ENCODE measurements at regions not wholly inside any gene's neighbourhood (a gene's known extent, or its start where the extent isn't known, plus 50 kb on each side); places are given as distances from the start of the nearest gene placed in this dataset.

GRCh38 chr10:57754803-57755202, 512.9 kb downstream of the IPMK start:
- no peak overlapping the region for H3K4me3 ChIP-seq (ENCODE audit: low read depth, low read length)
- TF ChIP-seq CTCF (IDR thresholded peaks at IDR 0.05; ENCODE audit: low read depth, low read length) = no peak

GRCh38 chr10:57743711-57744110, 524.0 kb downstream of the IPMK start:
- TF ChIP-seq CTCF (IDR thresholded peaks at IDR 0.05; ENCODE audit: low read depth, low read length) = no peak
- H3K4me3 ChIP-seq (ENCODE audit: low read depth, low read length) = no peak overlapping the region

DNA sequence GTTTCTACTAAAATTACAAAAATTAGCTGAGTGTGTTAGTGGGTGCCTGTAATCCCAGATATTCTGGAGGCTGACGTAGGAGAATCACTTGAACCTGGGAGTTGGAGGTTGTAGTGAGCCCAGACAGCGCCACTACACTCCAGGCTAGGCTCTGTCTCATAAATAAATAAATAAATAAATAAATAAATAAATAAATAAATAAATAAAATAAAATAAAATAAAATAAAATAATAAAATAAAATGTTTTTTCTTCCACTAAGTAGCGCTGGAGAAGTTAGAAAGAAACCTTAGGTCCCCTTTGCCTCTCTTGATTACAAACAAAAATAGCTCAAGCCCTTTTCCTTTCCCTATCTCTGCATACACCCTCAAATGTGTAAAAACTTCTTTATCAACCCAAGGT, 525.9 kb downstream of the IPMK start:
- H3K4me3 ChIP-seq (ENCODE audit: low read depth, low read length) = no peak overlapping the region
- no peak for TF ChIP-seq CTCF (IDR thresholded peaks at IDR 0.05; ENCODE audit: low read depth, low read length)

GRCh38 chr10:57723305-57723704, 544.4 kb downstream of the IPMK start:
- no peak for TF ChIP-seq CTCF (IDR thresholded peaks at IDR 0.05; ENCODE audit: low read depth, low read length)
- no peak overlapping the region for H3K4me3 ChIP-seq (ENCODE audit: low read depth, low read length)

- no peak overlapping the region for H3K4me3 ChIP-seq (ENCODE audit: low read depth, low read length)
- TF ChIP-seq CTCF (IDR thresholded peaks at IDR 0.05; ENCODE audit: low read depth, low read length) = no peak
Observed at GRCh38 chr10:57716884-57717283, 550.8 kb downstream of the IPMK start.

GRCh38 chr10:57715233-57715632, 552.5 kb downstream of the IPMK start:
- TF ChIP-seq CTCF (IDR thresholded peaks at IDR 0.05; ENCODE audit: low read depth, low read length) = no peak
- no peak overlapping the region for H3K4me3 ChIP-seq (ENCODE audit: low read depth, low read length)

DNA sequence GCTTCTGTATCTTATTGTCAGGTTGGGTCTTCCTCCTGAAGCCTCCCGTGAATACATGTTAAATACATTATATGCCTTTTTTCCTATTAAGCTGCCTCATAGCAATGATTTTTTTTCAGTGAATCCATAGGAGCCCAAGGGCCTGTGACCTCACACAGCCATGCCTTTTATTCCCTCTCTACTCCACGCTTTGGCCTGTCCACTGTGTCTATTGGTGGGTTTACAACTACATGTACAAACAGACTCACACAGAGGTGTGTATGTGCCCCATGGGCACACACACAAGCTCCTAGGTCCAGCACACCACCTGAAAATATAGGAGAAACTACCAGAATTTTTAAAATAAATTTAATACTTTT, 560.4 kb downstream of the IPMK start:
- TF ChIP-seq CTCF (IDR thresholded peaks at IDR 0.05; ENCODE audit: low read depth, low read length) = no peak
- no peak overlapping the region for H3K4me3 ChIP-seq (ENCODE audit: low read depth, low read length)
